Fibroblast of mammary gland (primary cell): ENCODE measurements at regions not wholly inside any gene's neighbourhood (a gene's known extent, or its start where the extent isn't known, plus 50 kb on each side); places are given as distances from the start of the nearest gene placed in this dataset.
A peak's percentile ranks its signal among the peaks of the same experiment; 100 is the strongest.

Experiments
- DNase-seq: peaks from one replicate; pipeline ENCODE4 v3.0.0-alpha.2; 2010; ENCODE audit warnings: low read depth
- H3K4me3 ChIP-seq: 2 replicates; pipeline ENCODE4 v1.5.1; 2011; ENCODE audit warnings: low read depth, mild to moderate bottlenecking, low read length, moderate library complexity; ENCODE audit not compliant: control insufficient read depth
- TF ChIP-seq, protein P1 (sequence below): conservative IDR thresholded peaks from 2 replicates; pipeline ENCODE4 v1.5.1; 2011; ENCODE audit warnings: low read depth, low read length, inconsistent platforms; ENCODE audit not compliant: control insufficient read depth, insufficient read depth

DNA sequence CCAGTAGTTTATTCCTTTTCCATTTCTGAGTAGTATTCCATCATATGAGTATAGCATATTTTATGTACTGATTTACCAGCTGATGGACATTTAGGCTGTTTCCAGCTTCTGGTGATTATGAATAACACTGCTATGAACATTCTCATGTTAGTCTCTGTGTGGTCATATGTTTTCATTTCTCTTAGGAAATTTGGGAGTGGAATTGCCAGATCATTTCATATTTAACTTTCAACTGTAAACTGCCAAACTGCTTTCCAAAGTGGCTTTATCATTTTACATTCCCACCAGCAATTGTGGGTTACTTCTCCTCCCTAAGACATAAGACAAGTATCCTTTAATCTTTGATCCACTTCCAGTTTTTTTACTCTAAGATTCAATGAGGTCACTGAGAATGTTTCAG lies 85.7 kb upstream of the RALGPS2 start:
- no peak overlapping the region for H3K4me3 ChIP-seq
- DNase-seq, result peak; percentile 15
- TF ChIP-seq, protein P1, sequence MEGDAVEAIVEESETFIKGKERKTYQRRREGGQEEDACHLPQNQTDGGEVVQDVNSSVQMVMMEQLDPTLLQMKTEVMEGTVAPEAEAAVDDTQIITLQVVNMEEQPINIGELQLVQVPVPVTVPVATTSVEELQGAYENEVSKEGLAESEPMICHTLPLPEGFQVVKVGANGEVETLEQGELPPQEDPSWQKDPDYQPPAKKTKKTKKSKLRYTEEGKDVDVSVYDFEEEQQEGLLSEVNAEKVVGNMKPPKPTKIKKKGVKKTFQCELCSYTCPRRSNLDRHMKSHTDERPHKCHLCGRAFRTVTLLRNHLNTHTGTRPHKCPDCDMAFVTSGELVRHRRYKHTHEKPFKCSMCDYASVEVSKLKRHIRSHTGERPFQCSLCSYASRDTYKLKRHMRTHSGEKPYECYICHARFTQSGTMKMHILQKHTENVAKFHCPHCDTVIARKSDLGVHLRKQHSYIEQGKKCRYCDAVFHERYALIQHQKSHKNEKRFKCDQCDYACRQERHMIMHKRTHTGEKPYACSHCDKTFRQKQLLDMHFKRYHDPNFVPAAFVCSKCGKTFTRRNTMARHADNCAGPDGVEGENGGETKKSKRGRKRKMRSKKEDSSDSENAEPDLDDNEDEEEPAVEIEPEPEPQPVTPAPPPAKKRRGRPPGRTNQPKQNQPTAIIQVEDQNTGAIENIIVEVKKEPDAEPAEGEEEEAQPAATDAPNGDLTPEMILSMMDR, result no peak

GRCh38 chr1:178642282-178642681 lies 82.8 kb upstream of the RALGPS2 start:
- no peak overlapping the region for H3K4me3 ChIP-seq
- no peak for DNase-seq
- TF ChIP-seq, protein P1, result no peak

GRCh38 chr1:178643349-178643748 lies 81.7 kb upstream of the RALGPS2 start:
- TF ChIP-seq, protein P1, result no peak
- no peak for DNase-seq
- H3K4me3 ChIP-seq, result no peak overlapping the region

- H3K4me3 ChIP-seq, result no peak overlapping the region
- TF ChIP-seq, protein P1, result no peak
- DNase-seq, result no peak
These were observed 81.2 kb upstream of the RALGPS2 start for GRCh38 chr1:178643831-178644230.

- H3K4me3 ChIP-seq, result no peak overlapping the region
- no peak for DNase-seq
- TF ChIP-seq, protein P1, result no peak
These were observed 80.5 kb upstream of the RALGPS2 start for GRCh38 chr1:178644308-178645120.

DNA sequence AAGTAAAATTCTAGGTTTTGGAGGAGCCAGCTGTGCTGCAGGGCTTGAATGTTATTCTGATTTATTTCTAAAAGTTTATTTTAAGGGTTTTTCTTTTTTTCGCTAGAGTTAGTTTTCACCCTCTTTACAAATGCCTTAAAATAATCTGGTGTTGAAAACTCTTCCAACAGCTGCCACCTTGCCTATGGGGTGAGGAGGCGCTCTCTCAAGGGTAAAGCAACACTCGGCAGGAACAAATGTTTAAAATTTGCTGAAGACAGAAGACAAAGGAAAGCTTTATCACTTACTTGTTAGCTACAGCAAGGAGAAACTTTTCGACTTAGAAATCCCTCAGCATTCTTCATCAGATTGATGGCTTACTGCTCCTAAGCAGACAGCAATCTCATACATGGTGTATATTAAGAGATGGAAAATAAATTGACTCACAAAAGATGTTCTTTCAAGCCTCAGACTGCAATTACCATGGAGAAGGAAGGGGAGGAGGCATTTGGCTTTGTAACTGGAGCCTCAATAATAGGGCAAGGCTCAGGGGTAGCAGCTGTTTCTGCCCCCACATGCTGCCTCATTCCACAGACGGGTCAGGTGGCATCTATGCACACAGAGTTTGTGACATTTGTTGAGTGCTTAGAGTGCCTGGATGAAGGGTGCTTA lies 79.8 kb upstream of the RALGPS2 start:
- H3K4me3 ChIP-seq, result no peak overlapping the region
- TF ChIP-seq, protein P1, result no peak
- no peak for DNase-seq

DNA sequence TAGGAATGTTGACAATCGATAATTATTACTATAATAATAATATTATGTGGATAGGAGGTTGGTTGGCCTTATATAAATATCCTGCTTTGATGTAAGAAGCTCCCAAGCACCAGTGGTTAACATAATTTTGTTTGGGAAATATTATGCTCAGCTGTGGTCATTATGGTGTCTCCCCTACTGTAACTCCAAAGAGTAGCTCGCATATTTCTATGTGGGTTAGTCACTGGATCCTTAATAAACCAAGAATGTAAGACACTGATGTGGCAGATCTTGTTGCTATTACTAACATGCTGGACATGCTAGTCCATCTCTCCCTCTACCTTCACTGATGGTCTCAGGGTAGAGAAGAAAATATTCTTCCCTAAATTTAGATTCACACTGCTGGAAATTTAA lies 79.2 kb upstream of the RALGPS2 start:
- DNase-seq, result peak; percentile 53
- H3K4me3 ChIP-seq, result no peak overlapping the region
- TF ChIP-seq, protein P1, result no peak
